ENCODE measurements at regions not wholly inside any gene's neighbourhood (a gene's known extent, or its start where the extent isn't known, plus 50 kb on each side); places are given as distances from the start of the nearest gene placed in this dataset.
"Not testable (repeated sequence)": the region's sequence is repeated elsewhere in the genome, so short reads cannot be mapped to it uniquely, and the experiment has no call there.

DNA sequence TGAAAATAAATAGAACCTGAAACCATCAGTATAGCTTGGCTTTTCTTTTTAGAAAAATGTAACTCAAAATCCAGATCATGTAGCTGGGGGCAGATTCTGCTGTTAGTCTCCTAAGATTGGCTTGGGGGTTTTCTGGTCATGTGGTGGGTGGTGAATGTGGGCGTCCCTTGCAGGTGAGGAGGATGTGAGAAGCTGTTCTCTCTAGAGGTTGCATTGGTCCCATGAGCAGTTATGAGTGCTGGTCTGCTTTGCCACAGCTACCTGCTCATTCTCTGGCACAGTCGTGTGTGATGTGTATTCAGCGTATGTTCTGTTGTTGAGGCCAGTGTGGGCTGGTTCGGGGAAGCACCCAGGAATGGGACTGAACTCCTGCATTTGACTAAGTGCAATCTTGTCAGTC is 466.8 kb downstream of the DIRAS2 start:
- TF ChIP-seq, protein P1, sequence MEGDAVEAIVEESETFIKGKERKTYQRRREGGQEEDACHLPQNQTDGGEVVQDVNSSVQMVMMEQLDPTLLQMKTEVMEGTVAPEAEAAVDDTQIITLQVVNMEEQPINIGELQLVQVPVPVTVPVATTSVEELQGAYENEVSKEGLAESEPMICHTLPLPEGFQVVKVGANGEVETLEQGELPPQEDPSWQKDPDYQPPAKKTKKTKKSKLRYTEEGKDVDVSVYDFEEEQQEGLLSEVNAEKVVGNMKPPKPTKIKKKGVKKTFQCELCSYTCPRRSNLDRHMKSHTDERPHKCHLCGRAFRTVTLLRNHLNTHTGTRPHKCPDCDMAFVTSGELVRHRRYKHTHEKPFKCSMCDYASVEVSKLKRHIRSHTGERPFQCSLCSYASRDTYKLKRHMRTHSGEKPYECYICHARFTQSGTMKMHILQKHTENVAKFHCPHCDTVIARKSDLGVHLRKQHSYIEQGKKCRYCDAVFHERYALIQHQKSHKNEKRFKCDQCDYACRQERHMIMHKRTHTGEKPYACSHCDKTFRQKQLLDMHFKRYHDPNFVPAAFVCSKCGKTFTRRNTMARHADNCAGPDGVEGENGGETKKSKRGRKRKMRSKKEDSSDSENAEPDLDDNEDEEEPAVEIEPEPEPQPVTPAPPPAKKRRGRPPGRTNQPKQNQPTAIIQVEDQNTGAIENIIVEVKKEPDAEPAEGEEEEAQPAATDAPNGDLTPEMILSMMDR (IDR thresholded peaks at IDR 0.05), result no peak
- H3K36me3 ChIP-seq, result no peaks in the 10 kb centered on the region
- no peak overlapping the region for H3K4me3 ChIP-seq
- H3K9me3 ChIP-seq, result no peaks in the 10 kb centered on the region
- no peaks in the 10 kb centered on the region for H3K27me3 ChIP-seq
- H3K27ac ChIP-seq, result no peak overlapping the region
- DNase-seq (no peak), ATAC-seq (no peak)
- no peaks in the 10 kb centered on the region for H3K4me1 ChIP-seq
- intact Hi-C loops (cut with DNase I), result no loop called here

DNA sequence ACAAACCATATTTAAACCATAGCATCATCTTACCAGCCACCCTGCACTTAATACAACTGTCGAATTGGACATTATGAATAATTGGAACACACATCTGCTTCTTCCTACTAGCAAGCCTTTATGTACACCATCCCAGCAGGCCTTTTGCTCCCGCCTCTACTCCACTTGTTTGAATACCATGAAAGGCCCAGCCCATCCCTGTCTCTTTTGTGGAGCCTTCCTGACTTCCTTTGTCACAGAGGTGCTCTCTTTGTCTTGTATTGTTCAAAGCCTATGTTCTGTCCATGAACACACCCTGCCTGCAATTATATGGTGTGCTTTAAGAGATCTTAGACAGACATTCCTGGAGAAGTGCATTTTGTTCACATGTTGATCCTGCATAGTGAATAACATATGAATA is 465.7 kb downstream of the DIRAS2 start:
- Histone ChIP-seq H3K27me3 (no peaks in the 10 kb centered on the region), H3K27ac (no peak overlapping the region), H3K36me3 (no peaks in the 10 kb centered on the region), H3K9me3 (no peaks in the 10 kb centered on the region), H3K4me3 (no peak overlapping the region), H3K4me1 (no peaks in the 10 kb centered on the region)
- no peak for ATAC-seq
- TF ChIP-seq, protein P1 (IDR thresholded peaks at IDR 0.05), result no peak
- no peak for DNase-seq
- intact Hi-C loops (cut with DNase I), result no loop called here

DNA sequence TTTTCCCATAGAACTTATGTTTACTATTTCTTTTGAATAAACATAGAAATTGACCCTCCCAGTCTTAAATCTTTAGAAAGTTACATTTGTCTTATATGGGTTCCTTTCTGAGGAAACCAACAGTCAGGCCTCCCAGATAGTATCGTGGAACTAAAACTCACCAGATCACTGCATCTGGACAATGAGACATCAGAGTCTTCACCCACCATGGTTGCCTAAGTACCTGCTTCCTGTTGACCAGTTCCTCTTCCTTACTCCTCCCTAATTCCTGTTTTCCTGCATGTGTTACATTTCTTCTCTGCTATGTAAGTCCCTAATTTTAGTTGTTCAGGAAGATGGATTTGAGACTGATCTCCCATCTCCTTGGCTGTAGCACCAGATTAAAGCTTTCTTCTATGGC is 462.2 kb downstream of the DIRAS2 start:
- Histone ChIP-seq H3K9me3 (no peaks in the 10 kb centered on the region), H3K4me1 (no peaks in the 10 kb centered on the region), H3K4me3 (no peak overlapping the region), H3K27ac (no peak overlapping the region), H3K36me3 (no peaks in the 10 kb centered on the region), H3K27me3 (no peaks in the 10 kb centered on the region)
- ATAC-seq (no peak), DNase-seq (no peak)
- TF ChIP-seq, protein P1 (IDR thresholded peaks at IDR 0.05), result no peak
- intact Hi-C loops (cut with DNase I), result no loop called here

DNA sequence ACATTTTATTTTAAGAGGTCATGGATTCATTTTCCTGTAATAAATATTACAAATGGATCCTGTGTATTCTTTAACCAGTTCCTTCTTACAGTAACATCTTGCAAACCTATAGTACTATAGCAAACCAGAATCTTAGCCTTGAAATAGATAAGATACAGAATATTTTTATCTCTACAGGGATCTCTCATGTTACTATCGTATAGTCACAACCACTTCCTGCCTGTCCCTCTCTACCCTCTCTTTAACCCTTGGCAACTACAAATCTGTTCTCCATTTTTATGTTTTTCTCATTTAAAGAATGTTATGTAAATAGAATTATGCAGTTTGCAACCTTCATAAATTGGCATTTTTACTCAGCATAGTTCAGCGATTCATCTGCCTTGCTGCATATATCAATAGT is 454.0 kb downstream of the DIRAS2 start:
- DNase-seq, result no peak
- TF ChIP-seq, protein P1 (IDR thresholded peaks at IDR 0.05), result no peak
- no peaks in the 10 kb centered on the region for H3K27me3 ChIP-seq
- H3K9me3 ChIP-seq, result peaks cover 0 to 11% of the 10 kb centered on the region in 2 donors
- no peak overlapping the region for H3K4me3 ChIP-seq
- H3K36me3 ChIP-seq, result no peaks in the 10 kb centered on the region
- no peak overlapping the region for H3K27ac ChIP-seq
- intact Hi-C loops (cut with DNase I), result no loop called here
- ATAC-seq, result no peak
- peaks cover 0 to 6% of the 10 kb centered on the region in 2 donors for H3K4me1 ChIP-seq

DNA sequence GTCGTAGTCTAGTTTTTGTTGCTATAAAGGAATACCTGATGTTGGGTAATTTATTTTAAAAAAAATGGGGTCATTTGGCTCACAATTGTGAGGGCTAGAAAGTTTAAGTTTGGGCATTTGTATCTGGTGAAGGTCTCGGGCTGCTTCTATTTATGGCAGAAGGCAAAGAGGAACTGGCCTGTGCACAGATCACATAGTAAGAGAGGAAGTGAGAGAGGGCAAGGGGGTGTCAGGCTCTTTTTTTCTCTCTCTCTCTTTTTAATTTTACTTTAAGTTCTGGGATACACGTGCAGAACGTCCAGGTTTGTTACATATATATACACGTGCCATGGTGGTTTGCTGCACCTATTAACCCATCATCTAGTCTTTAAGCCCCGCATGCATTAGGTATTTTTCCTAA is 453.3 kb downstream of the DIRAS2 start:
- Histone ChIP-seq H3K27ac (no peak overlapping the region), H3K27me3 (no peaks in the 10 kb centered on the region), H3K9me3 (peaks cover 0 to 11% of the 10 kb centered on the region in 2 donors), H3K4me3 (no peak overlapping the region), H3K4me1 (peaks cover 0 to 6% of the 10 kb centered on the region in 2 donors), H3K36me3 (no peaks in the 10 kb centered on the region)
- intact Hi-C loops (cut with DNase I), result no loop called here
- TF ChIP-seq, protein P1 (IDR thresholded peaks at IDR 0.05), result no peak
- ATAC-seq (peak; percentile 32), DNase-seq (no peak)

DNA sequence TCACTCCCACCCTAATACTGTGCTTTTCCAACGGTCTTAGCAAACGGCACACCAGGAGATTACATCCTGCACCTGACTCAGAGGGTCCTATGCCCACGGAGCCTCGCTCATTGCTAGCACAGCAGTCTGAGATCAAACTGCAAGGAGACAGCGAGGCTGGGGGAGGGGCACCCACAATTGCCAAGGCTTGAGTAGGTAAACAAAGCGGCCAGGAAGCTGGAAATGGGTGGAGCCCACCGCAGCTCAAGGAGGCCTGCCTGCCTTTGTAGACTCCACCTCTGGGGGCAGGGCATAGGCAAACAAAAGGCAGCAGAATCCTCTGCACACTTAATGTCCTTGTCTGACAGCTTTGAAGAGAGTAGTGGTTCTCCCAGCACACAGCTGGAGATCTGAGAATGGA is 450.2 kb downstream of the DIRAS2 start:
- DNase-seq, result peak in 1 of 4 donors; percentile 52
- H3K36me3 ChIP-seq; intact Hi-C loops (cut with DNase I): not testable (repeated sequence)

More for the DNA sequence above, 450.2 kb downstream of the DIRAS2 start:
- H3K27me3 ChIP-seq, H3K4me1 ChIP-seq, H3K27ac ChIP-seq, ATAC-seq, H3K4me3 ChIP-seq: not testable (repeated sequence)
- H3K9me3 ChIP-seq, result peaks cover 0 to 11% of the 10 kb centered on the region in 2 donors
